H1 (cell line): ENCODE measurements at regions not wholly inside any gene's neighbourhood (a gene's known extent, or its start where the extent isn't known, plus 50 kb on each side); places are given as distances from the start of the nearest gene placed in this dataset.

Experiments
- BACH1 ChIP-seq: IDR thresholded peaks from 2 replicates; pipeline ENCODE4 v1.6.1; 2012; ENCODE audit warnings: low read length, improper control_type of control experiment
- GABPA ChIP-seq: IDR thresholded peaks from 2 replicates; pipeline ENCODE4 v1.6.1; 2011; ENCODE audit warnings: mild to moderate bottlenecking, low read length, moderate library complexity, borderline replicate concordance; ENCODE audit not compliant: insufficient read depth
- TCF12 ChIP-seq: IDR thresholded peaks from 2 replicates; pipeline ENCODE4 v1.6.1; 2011; ENCODE audit warnings: low read depth, mild to moderate bottlenecking, low read length

- no peak for TF ChIP-seq TCF12
- TF ChIP-seq BACH1 = no peak
- no peak for TF ChIP-seq GABPA
These were observed 104.5 kb downstream of the SEM1 start (continued) for GRCh38 chr7:96605045-96605716.
